K562 (cell line): ENCODE measurements at regions not wholly inside any gene's neighbourhood (a gene's known extent, or its start where the extent isn't known, plus 50 kb on each side); places are given as distances from the start of the nearest gene placed in this dataset.

Source experiments
- ATAC-seq: fragments of 200-7000 bp; cut with Tn5 transposase; 3 replicates; pipeline ENCODE4 v1.9.1; 2020; ENCODE audit warnings: moderate library complexity
- BruUV-seq: library from RNA; stranded (reverse); fragments of 400-500 nt; replicated peaks from 2 replicates; lab custom pipeline; 2021; lab: Mats Ljungman, UMichigan
- CTCF ChIA-PET: fragments of 300-600 bp; formaldehyde crosslinking; extraction: SDS; loops from one replicate; lab custom pipeline; 2021; ENCODE audit warnings: low intra/inter-chr PET ratio; lab: Yijun Ruan, JAX
- POLR2A ChIA-PET: fragments of 300-600, 350-650 bp; sonication (Branson Sonifier 250); formaldehyde crosslinking; extraction: SDS; loops from one replicate; lab custom pipeline; 2021; ENCODE audit warnings: antibody characterized with exemption, inconsistent platforms; lab: Yijun Ruan, JAX
- DNase-seq, 4 experiments: peaks; one replicate each; pipeline versions ENCODE4 v3.0.0 to v3.0.0-alpha.2; 2011 to 2018; ENCODE audit warnings: low spot score in 3 of 4, mixed read lengths in 3 of 4; ENCODE audit errors: extremely low read depth in 1 of 4
- FAIRE-seq: peaks from 2 replicates; lab custom pipeline; 2011; peaks lifted over from hg19 to GRCh38; lab: Jason Lieb, UNC
- H2AFZ ChIP-seq: 2 replicates; pipeline ENCODE4 v1.6.0; 2011; ENCODE audit warnings: low read depth, low read length, control low read depth, inconsistent platforms
- H3K27ac ChIP-seq: fragments of 200-600 bp; 3 replicates; pipeline ENCODE4 v1.8.0; 2011; ENCODE audit warnings: low read depth, mild to moderate bottlenecking, control low read depth, inconsistent platforms, low read length, moderate library complexity, mixed read lengths; ENCODE audit errors: extremely low read depth
- H3K27me3 ChIP-seq, 2 experiments: fragments of 300-600 bp in 1 of 2; 2 replicates in 1 of 2; 3 replicates in 1 of 2; pipeline versions ENCODE4 v1.6.0 to v1.8.0; 2011; ENCODE audit warnings: inconsistent platforms in 2 of 2, low read length in 2 of 2, mild to moderate bottlenecking in 1 of 2, mixed read lengths in 1 of 2, moderate library complexity in 1 of 2; ENCODE audit not compliant: control insufficient read depth in 2 of 2, insufficient read depth in 2 of 2
- H3K36me3 ChIP-seq: fragments of 300-600 bp; 3 replicates; pipeline ENCODE4 v1.8.0; 2011; ENCODE audit warnings: mild to moderate bottlenecking, low read length, inconsistent platforms; ENCODE audit not compliant: control insufficient read depth, insufficient read depth
- H3K4me1 ChIP-seq, 2 experiments: fragments of 200-600 bp in 1 of 2; replicated peaks in 1 of 2; 2 replicates in 1 of 2; 3 replicates in 1 of 2; pipeline versions ENCODE4 v1.5.1 to v1.8.0; 2011; ENCODE audit warnings: inconsistent platforms in 2 of 2, low read length in 2 of 2, mild to moderate bottlenecking in 1 of 2, mixed read lengths in 1 of 2, moderate library complexity in 1 of 2; ENCODE audit not compliant: control insufficient read depth in 2 of 2, insufficient read depth in 2 of 2
- H3K4me2 ChIP-seq: 2 replicates; pipeline ENCODE4 v1.6.1; 2011; ENCODE audit warnings: low read length, control low read depth, inconsistent platforms, mixed read lengths; ENCODE audit not compliant: insufficient read depth
- H3K4me3 ChIP-seq: fragments of 200-600 bp; sonication (generic), shearing (Covaris generic); 2 replicates; pipeline ENCODE4 v1.5.1; 2016; ENCODE audit warnings: control low read depth, inconsistent platforms
- H3K79me2 ChIP-seq: fragments of 200-600 bp; 3 replicates; pipeline ENCODE4 v1.8.0; 2011; ENCODE audit warnings: low read length, inconsistent platforms; ENCODE audit not compliant: control insufficient read depth, insufficient read depth
- H3K9ac ChIP-seq, 2 experiments: 2 replicates each; pipeline versions ENCODE4 v1.6.0 to v1.6.1; 2011; ENCODE audit warnings: low read depth in 2 of 2, low read length in 2 of 2, control low read depth in 1 of 2, inconsistent platforms in 1 of 2, mild to moderate bottlenecking in 1 of 2, mixed read lengths in 1 of 2; ENCODE audit not compliant: insufficient read depth in 1 of 2
- H3K9me1 ChIP-seq: one replicate; pipeline ENCODE4 v1.6.0; 2011; ENCODE audit warnings: inconsistent platforms, mild to moderate bottlenecking, low read length, moderate library complexity; ENCODE audit not compliant: control insufficient read depth, insufficient read depth
- H3K9me3 ChIP-seq: replicated peaks from 2 replicates; pipeline ENCODE4 v1.5.1; 2011; ENCODE audit warnings: low read depth, low read length, inconsistent platforms; ENCODE audit not compliant: control insufficient read depth, insufficient read depth
- H4K20me1 ChIP-seq: replicated peaks from 2 replicates; pipeline ENCODE4 v1.6.1; 2011; ENCODE audit warnings: low read length, inconsistent platforms, mixed read lengths; ENCODE audit not compliant: control insufficient read depth, insufficient read depth
- FOXK1 ChIP-seq: sonication (generic); formaldehyde crosslinking; IDR thresholded peaks from 2 replicates; pipeline ENCODE4 v1.8.0; 2022; ENCODE audit warnings: missing genetic modification reagents, mild to moderate bottlenecking, borderline replicate concordance
- GABPB2 ChIP-seq: fragments of 250-450 bp; sonication (Bioruptor Pico); conservative IDR thresholded peaks from 2 replicates; pipeline ENCODE4 v1.5.1; 2021; ENCODE audit warnings: mild to moderate bottlenecking
- GATAD2A ChIP-seq: fragments of 450-650 bp; IDR thresholded peaks from 2 replicates; pipeline ENCODE4 v1.6.1; 2017
- GTF2F1 ChIP-seq: IDR thresholded peaks from 2 replicates; pipeline ENCODE4 v1.6.1; 2011; ENCODE audit warnings: low read depth, low read length, improper control_type of control experiment
- HNRNPLL ChIP-seq: fragments of 200-400 bp; formaldehyde crosslinking; IDR thresholded peaks from 2 replicates; pipeline ENCODE4 v1.6.1; 2017; ENCODE audit warnings: low read length, low read depth, mild to moderate bottlenecking; ENCODE audit not compliant: poor library complexity, severe bottlenecking
- KAT7 ChIP-seq: sonication (generic); formaldehyde crosslinking; IDR thresholded peaks from 2 replicates; pipeline ENCODE4 v1.8.0; 2022; ENCODE audit warnings: missing genetic modification reagents, mild to moderate bottlenecking, borderline replicate concordance
- MAFF ChIP-seq: IDR thresholded peaks from 2 replicates; pipeline ENCODE4 v1.6.1; 2012; ENCODE audit warnings: low read length, improper control_type of control experiment
- MCM2 ChIP-seq: fragments of 450-650 bp; IDR thresholded peaks from 2 replicates; pipeline ENCODE4 v1.6.1; 2017; ENCODE audit warnings: low read depth, mild to moderate bottlenecking
- MEIS2 ChIP-seq: fragments of 450-650 bp; IDR thresholded peaks from 2 replicates; pipeline ENCODE4 v1.6.1; 2014; ENCODE audit warnings: mild to moderate bottlenecking; ENCODE audit not compliant: partially characterized antibody
- MTA2 ChIP-seq: fragments of 450-650 bp; IDR thresholded peaks from 2 replicates; pipeline ENCODE4 v1.6.1; 2016; ENCODE audit warnings: low read depth
- NEUROD1 ChIP-seq: fragments of 150-350 bp; IDR thresholded peaks from 2 replicates; pipeline ENCODE4 v1.6.1; 2014; ENCODE audit warnings: borderline replicate concordance, low read length, low read depth; ENCODE audit not compliant: partially characterized antibody
- NFXL1 ChIP-seq: fragments of 450-650 bp; formaldehyde crosslinking; IDR thresholded peaks from 2 replicates; pipeline ENCODE4 v1.4.0; 2021; ENCODE audit warnings: mild to moderate bottlenecking
- STAG1 ChIP-seq: sonication (generic); formaldehyde crosslinking; IDR thresholded peaks from 2 replicates; pipeline ENCODE4 v1.5.0; 2020; ENCODE audit warnings: missing genetic modification reagents, borderline replicate concordance
- ZNF41 ChIP-seq: fragments of 250-450 bp; sonication (Bioruptor Pico); conservative IDR thresholded peaks from 2 replicates; pipeline ENCODE4 v1.4.0; 2020; ENCODE audit warnings: mild to moderate bottlenecking
- ZNF717 ChIP-seq: fragments of 250-450 bp; sonication (Bioruptor Pico); IDR thresholded peaks from 2 replicates; pipeline ENCODE4 v1.5.0; 2021
- WGBS: fragments of 100-300 bp; shearing (Covaris generic); methylation state at CpG from one replicate; pipeline ENCODE4 v1.1.6; 2016; ENCODE audit warnings: low coverage, mixed read lengths; ENCODE audit not compliant: insufficient coverage; ENCODE audit errors: missing lambda C conversion rate; 5-methylcytosine and 5-hydroxymethylcytosine counted together
- in situ Hi-C: fragments of 300-500 bp; cut with MboI; formaldehyde crosslinking; loops from 4 replicates; pipeline ENCODE4 v1.15.0; 2018; ENCODE audit warnings: inconsistent platforms, mixed read lengths
- intact Hi-C: fragments of 100-400 bp; cut with micrococcal nuclease; formaldehyde crosslinking; loops from 2 replicates; pipeline ENCODE4 v1.14.2; 2022
- TF ChIP-seq, protein P1 (sequence below): fragments of 250-450 bp; sonication (Bioruptor Pico); IDR thresholded peaks from 2 replicates; pipeline ENCODE4 v1.6.1; 2021; ENCODE audit warnings: mild to moderate bottlenecking
- TF ChIP-seq, protein P2 (sequence below): conservative IDR thresholded peaks from 2 replicates; pipeline ENCODE4 v1.6.1; 2011; ENCODE audit warnings: low read depth, mild to moderate bottlenecking, low read length; ENCODE audit not compliant: control insufficient read depth
- TF ChIP-seq, protein P3 (sequence below): fragments of 200-800 bp; sonication (Bioruptor generic); IDR thresholded peaks from 2 replicates; pipeline ENCODE4 v1.6.1; 2016; ENCODE audit warnings: missing genetic modification characterization, missing compliant biosample characterization

DNA sequence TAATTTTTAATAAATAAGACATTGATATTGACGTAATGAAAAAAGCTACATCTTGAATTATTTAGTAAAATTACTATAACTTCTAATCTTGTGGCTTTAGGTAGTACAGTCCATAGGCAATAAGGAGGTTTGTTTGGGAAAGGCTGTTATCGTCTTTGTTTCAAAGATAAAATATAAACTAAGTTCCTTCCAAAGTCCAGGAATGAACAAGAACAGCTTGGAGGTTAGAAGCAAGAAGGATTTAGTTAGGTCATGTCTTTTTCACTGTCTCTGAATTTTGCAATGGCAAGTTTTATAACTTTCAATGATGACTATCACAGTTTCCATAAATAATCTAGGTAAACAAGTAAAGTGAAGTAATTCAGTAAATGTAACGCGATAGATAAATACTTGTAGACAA, 106.9 kb upstream of the OLFM3 start (continued):
- TF ChIP-seq MEIS2 (no peak), MTA2 (no peak), HNRNPLL (no peak), NFXL1 (CRISPR knock-in tag) (no peak), GATAD2A (no peak), MAFF (no peak), NEUROD1 (no peak), FOXK1 (no peak), GABPB2 (CRISPR knock-in tag) (no peak)

DNA sequence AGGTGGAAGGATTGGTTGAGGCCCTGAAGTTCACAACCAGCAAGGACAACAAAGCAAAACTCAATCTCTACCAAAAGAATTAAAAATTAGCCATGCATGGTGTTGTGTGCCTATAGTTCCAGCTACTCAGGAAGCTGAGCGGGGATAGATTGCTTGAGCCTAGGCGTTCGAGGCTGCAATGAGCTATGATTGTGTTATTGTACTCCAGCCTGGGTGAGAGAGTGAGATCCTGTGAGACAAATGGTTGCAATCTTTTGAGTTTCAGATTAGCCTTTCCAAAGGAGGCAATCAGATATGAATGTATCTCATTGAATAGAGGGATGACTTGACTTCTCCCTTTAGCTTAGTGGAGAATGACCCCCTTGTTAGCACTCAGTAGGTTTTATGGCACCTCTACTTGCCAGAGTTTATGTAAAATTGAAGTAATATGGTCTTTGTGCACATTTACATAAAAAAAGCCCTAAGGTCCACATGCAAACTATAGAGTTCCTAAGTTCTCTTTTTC, 105.6 kb upstream of the OLFM3 start:
- Histone ChIP-seq H3K79me2 (no peaks in the 10 kb centered on the region), H3K27me3 (no peaks in the 10 kb centered on the region), H4K20me1 (no peaks in the 10 kb centered on the region), H3K4me2 (no peak overlapping the region), H2AFZ (no peak overlapping the region), H3K9me3 (no peaks in the 10 kb centered on the region; the same call in none of the 2 replicates), H3K9ac (no peak overlapping the region), H3K36me3 (no peaks in the 10 kb centered on the region), H3K9me1 (no peaks in the 10 kb centered on the region), H3K4me3 (no peak overlapping the region), H3K27ac (no peak overlapping the region), H3K4me1 (no peaks in the 10 kb centered on the region)
- POLR2A ChIA-PET, result no interaction called here
- intact Hi-C loops, result no loop called here
- CTCF ChIA-PET, result no interaction called here
- in situ Hi-C loops, result no loop called here
- FAIRE-seq, result no peak
- no TSS peak for BruUV-seq
- DNase-seq, result no peak
- 0% methylated on average over 3 of the region's 3 CpGs for WGBS
- no peak for ATAC-seq
- TF ChIP-seq, protein P1, sequence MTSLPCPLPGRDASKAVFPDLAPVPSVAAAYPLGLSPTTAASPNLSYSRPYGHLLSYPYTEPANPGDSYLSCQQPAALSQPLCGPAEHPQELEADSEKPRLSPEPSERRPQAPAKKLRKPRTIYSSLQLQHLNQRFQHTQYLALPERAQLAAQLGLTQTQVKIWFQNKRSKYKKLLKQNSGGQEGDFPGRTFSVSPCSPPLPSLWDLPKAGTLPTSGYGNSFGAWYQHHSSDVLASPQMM (CRISPR knock-in tag), result no peak
- TF ChIP-seq GTF2F1 (no peak), MCM2 (no peak), ZNF41 (no peak), STAG1 (CRISPR knock-in tag) (no peak), ZNF717 (no peak), KAT7 (CRISPR knock-in tag) (no peak)
- TF ChIP-seq, protein P2, sequence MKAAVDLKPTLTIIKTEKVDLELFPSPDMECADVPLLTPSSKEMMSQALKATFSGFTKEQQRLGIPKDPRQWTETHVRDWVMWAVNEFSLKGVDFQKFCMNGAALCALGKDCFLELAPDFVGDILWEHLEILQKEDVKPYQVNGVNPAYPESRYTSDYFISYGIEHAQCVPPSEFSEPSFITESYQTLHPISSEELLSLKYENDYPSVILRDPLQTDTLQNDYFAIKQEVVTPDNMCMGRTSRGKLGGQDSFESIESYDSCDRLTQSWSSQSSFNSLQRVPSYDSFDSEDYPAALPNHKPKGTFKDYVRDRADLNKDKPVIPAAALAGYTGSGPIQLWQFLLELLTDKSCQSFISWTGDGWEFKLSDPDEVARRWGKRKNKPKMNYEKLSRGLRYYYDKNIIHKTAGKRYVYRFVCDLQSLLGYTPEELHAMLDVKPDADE, result no peak
- TF ChIP-seq, protein P3, sequence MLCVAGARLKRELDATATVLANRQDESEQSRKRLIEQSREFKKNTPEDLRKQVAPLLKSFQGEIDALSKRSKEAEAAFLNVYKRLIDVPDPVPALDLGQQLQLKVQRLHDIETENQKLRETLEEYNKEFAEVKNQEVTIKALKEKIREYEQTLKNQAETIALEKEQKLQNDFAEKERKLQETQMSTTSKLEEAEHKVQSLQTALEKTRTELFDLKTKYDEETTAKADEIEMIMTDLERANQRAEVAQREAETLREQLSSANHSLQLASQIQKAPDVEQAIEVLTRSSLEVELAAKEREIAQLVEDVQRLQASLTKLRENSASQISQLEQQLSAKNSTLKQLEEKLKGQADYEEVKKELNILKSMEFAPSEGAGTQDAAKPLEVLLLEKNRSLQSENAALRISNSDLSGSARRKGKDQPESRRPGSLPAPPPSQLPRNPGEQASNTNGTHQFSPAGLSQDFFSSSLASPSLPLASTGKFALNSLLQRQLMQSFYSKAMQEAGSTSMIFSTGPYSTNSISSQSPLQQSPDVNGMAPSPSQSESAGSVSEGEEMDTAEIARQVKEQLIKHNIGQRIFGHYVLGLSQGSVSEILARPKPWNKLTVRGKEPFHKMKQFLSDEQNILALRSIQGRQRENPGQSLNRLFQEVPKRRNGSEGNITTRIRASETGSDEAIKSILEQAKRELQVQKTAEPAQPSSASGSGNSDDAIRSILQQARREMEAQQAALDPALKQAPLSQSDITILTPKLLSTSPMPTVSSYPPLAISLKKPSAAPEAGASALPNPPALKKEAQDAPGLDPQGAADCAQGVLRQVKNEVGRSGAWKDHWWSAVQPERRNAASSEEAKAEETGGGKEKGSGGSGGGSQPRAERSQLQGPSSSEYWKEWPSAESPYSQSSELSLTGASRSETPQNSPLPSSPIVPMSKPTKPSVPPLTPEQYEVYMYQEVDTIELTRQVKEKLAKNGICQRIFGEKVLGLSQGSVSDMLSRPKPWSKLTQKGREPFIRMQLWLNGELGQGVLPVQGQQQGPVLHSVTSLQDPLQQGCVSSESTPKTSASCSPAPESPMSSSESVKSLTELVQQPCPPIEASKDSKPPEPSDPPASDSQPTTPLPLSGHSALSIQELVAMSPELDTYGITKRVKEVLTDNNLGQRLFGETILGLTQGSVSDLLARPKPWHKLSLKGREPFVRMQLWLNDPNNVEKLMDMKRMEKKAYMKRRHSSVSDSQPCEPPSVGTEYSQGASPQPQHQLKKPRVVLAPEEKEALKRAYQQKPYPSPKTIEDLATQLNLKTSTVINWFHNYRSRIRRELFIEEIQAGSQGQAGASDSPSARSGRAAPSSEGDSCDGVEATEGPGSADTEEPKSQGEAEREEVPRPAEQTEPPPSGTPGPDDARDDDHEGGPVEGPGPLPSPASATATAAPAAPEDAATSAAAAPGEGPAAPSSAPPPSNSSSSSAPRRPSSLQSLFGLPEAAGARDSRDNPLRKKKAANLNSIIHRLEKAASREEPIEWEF (CRISPR knock-in tag), result no peak
